ENCODE measurements at regions not wholly inside any gene's neighbourhood (a gene's known extent, or its start where the extent isn't known, plus 50 kb on each side); places are given as distances from the start of the nearest gene placed in this dataset.
A peak's percentile ranks its signal among the peaks of the same experiment; 100 is the strongest.

DNA sequence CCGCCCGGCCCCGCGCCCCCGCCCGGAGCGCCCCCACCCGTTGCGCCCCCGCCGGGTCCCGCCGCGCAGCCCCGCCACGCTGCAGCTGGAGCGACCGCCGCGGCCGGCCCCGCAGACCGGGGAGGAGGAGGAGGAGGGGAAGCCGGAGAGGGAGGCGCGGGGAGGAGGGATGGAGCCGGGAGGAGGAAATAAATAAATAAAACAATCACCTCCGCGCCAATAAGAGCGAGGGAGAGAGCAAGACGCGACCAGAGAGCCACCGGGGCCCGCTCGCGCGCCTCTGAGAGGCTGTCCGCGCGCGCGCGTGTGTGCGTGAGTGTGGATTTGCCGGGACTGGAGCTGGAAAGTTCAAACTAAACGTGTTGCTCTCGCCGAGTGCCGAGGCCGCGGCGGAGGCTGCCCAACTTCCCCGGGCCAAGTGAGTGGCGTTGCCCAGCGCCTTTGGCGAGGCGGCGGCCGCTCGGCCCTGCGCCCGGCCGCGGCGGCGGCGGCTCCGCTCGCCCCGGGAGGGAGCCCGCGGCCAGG is 2184.4 kb upstream of the TENM3 start:
- DNase-seq, result peak; percentile 70

DNA sequence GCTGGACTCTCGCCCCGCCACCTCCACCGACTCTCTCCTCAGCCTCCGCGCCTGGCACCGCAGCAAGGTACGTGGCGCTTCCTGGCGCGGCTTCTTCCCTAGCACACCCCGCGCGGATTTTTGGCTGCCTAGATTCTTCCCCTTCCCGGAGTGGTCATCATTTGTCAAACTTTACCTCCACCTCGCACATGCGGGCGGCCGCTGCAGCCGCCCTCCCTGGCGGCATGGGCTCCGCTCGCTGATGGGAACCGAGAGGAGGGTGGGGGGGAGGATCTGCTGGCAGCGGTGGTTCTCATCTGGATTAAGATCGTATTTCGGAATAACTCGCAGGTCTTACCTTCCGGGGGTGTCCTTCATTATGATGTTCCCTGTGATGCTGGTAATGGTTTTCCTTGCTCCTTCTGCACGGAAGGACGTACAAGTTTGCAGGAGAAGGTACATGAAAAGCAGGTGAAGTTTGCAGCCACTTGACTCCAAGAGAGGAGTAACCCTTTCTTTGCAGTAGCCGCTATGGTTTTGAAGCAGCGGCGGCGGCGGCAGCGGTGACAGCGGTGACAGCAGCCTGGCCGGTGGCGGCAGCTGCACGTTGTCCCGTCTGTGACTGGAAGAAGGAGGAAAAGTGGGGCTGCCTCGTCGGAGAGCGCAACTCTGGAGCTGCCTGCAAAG is 2183.9 kb upstream of the TENM3 start:
- peak; percentile 20 for DNase-seq

DNA sequence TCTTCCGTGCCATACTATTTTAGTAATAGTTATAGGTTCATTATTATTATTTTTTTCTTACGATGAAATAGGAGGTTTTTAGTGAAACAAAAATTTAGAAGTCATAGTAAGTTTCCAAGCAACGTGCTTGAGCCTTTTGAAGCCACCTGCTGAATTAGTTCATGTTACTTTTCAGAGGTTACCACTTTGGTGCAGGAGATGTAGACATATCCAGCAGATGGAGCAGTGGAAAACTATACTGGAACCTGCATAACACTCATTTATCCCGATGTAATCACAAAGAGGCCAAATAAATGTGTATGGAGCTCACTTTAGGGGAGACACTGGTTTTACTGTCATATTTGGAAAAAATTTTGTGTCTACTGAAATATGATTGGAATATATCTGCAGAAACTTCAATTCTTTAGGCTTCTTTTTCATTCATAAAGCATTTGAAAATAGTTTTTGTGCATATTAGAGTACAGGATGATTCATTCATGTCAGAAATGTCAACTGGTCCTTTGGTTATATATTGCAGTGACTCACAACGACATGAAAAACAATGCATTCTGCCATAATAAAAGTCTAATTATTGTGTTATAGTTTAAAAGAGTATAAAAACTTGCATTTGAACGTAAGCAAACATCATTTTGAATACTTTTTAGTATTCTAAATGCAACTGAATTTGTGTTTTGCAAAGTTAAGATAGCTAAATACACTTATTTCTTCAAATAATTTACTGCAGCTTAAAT is 2182.9 kb upstream of the TENM3 start:
- peak; percentile 22 for DNase-seq

DNA sequence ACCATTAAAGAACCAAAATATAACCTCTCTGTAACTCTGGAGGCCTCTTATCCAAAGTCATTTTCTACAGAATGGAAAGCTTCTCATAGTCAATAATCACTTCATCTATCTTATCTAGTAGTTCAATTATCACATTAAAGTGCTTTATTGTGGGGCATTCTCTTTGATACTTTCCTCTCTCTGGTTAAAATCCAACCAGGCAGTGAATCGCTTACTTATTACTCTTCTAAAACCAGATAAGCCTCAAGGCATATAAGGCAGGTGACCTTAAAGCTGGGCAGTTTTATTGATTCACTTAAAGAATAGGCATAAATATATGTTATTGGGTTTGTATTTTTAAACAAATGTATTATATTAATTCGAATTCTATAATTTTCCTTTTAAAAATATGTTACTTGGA is 2162.1 kb upstream of the TENM3 start:
- peak; percentile 10 for DNase-seq

DNA sequence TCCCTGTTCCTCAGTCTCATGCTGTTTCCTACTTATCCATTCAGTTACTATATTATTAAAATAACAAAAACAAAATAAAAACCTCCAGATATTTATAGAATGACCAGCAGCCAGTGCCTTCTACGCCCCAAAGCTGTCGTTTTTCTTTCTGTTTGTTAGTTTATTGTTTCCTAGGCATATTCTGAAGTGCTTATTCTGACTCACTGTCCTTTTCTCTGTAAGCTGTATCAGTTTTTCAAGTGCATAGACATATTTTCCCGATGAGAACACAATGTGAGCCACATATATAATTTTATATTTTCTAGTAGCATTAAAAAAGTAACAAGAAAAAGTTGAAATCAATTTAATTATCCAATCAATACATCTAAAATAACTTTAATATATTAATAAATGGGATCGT is 2158.6 kb upstream of the TENM3 start:
- DNase-seq, result no peak

DNA sequence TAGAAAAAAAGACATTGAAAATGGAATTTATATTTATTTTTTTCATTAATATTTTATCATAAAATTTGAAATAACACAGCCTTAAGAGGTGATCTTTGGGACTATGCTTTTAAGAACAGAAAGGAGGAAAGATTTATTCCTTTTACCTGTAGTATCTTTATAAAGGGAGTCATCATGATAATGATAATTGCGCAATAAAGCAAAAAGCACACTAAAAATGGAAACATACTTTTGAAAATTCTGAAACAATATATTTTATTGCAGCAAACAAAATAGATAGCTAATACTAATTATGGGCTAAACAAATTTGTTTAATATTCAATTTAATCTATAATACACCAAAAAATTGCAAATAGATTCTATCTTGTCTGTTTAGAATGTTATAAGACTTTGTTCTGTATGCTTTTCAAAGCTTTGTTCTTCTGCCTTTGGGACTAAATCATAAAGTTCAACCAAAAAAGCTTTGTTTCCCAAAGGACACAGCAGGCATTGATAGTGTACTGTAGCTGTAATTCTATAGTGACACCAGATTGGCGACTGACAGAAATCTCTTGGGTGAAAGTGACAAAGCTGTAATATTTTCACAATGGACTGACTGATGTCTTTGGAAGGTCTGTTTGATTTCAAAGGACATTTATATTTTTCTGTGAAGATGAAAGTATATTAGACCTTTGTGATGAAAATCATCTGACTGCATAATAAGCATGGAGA is 2156.6 kb upstream of the TENM3 start:
- DNase-seq, result no peak

DNA sequence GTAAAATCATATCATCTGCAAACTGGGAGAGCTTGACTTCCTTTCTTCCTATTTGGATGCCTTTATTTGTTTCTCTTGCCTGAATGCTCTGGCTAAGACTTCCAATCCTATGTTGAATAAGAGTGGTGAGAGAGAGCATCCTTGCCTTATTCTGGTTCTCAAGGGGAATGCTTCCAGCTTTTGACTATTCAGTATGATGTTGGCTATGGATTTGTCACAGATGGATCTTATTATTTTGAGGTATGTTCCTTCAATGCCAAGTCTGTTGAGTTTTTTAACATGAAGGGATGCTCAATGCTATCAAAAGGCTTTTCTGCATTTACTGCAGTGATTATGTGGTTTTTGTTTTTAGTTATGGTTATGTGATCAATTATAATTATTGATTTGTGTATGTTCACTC is 2144.6 kb upstream of the TENM3 start:
- DNase-seq, result no peak

DNA sequence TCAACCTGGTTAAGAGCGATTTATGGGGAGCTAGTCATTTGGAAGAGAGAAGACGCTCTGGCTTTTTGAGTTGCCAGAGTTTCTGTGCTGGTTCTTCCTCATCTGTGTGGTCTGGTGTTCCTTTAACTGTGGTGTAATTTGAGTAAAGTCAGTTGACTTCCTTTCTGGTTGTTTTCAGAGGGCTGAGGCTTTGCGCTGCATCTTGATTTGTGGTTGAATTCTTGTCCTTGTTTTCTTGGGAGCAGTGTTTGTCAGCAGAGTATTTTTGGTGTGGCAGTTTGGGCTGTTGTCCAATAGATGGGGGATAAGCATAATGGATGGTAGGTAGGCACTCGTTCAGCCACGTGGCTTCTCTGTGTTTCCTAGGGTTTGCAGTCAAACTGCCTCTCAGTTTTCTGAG is 2143.2 kb upstream of the TENM3 start:
- no peak for DNase-seq

DNA sequence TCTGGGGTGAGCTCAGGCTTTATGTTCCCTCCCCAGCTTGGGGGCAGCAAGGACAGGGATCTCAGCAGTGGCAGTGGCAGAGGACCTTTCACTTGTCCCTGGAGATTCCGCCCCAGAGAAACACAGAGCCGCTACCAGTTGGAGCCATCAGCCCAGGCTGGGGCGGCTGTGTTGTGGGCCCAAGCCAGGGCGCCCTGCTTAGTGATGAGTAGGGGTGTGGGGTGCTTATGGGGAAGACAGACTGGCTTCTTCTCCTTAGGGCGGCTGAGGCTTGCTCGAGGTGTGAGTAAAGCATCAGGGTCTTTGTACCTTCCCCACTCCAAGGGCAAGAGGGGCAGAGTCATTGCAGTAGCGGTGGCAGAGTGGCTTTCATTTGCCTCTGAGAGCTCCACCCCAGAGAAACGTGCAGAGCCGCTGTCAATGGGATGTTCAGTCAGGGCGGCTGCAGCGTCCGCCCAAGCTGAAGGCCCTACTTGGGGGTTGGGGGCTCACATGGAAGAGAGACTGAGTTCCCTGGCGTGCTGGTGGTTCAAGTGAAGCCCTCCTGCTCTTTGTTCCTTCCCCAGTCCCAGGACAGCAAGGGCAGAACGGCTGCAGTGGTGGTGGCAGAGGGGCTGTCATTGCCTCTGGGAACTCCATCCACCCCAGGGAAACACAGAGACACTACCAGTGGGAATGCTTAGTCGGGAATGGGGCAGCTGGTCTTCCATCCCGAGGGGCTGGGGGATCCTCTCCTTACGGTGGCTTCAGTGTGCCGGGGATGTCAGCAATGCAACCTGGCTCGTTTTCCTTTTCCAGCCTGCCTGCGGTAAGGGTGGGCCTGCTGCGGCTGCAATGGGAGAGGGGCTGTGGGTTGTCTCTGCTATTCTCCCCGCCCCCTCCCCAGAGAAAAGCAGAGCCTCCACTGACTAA is 2142.5 kb upstream of the TENM3 start:
- no peak for DNase-seq

DNA sequence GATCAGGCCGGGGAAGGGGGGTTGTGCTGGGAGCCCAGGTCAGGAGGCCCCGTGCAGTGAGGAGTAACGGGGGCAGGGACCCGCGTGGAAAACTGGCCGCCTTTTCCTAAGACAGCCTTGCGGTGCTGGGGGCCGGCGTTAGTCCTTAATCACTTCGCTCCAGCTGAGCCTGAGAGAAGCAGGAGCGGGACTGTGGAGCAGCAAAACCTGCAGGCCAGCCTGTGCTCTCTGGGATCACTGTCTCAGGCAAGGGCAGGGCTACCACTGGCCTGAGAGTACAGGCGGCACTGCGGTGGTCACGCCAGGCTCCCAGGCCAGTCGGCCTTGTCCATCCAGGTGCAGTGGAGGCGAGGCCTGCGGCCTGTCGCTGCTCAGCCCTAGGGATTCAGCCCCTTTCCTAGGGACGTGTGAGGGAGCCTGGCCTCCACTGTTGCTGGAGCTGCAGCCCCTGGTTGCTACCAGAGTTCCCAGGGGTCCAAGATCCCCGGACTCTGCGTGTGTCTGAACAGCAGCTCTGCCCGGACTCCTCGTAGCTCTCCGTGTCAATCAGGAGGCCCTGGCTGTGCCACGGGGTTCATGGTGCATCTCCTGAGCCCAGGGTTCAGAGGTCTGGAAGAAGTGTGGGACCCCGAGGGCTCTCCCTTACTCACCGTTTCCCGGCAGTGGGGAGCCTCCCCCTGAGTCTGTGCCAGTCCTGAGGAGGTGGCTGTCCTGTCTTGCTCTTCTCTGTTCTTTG is 2141.7 kb upstream of the TENM3 start:
- DNase-seq, result no peak

DNA sequence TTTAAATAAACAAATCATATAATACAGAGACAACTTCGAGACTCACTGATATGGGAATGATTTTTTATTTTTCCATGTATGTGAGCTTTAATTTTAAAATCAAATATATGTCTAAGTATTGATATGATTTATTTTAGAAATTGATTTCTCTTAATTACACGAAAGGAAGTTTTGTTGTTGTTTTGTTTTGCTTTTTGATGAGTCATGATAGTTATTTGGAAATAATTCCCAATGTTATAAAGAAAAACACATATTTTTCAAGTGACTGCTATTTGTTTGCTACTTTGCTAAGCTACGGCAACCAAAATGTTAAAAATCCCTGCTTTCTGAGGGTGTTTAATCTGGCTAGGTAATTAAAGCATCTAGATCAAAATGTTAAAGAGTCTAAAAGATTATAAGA is 2139.4 kb upstream of the TENM3 start:
- no peak for DNase-seq

DNA sequence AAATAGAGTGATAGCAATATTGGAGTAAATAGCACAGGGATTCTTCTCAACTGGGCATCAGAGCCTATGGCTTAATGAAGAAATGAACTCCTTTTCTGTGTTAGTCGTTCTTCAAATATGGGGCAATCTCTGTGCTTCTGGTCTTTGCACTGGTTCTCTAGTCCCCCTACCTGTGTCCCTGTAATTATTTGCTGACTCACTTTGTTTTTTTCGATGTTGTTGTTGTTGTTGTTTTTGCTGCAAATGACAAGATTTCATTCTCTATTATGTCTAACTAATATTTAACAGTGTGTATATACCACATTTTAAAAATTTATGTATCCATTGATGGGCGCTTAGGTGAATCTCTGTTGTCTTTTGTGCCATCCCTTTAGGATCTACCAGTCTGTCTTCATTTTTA is 2137.8 kb upstream of the TENM3 start:
- DNase-seq, result no peak

DNA sequence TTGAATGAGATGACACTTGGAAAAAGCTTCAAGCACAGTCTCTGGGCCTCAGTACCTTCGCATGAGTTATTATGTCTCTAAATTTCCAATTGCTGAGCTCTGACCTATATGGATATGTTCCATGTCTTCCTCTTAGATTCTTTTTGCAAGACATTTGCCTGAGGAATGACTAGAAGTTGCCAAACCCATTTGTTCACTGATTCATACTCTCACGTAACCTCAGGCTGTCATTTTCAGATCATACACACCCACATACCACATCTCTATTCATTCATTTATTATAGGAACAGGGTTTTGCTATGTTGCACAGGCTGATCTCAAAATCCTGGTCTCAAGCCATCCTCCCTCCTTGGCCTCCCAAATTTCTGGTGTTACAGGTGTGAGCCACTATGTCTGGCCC is 2137.1 kb upstream of the TENM3 start:
- no peak for DNase-seq

DNA sequence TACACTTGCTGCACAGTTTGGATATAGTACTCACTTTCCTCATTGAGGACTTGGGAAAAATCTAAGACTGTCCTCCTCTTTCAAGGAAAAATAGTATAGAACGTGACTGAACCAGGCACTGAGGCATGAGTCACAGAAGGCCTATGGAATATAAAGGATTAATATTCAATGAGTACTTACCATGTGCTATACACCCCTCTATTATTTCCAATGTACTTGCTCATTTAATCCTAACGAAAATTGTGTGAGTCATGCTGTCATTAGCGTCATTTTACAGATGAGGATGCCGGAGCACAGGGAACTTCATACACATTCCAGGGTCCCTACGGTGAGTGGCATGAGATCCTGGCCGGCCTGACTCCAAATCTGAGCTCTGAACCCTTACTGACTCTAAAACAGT is 2136.2 kb upstream of the TENM3 start:
- DNase-seq, result no peak

DNA sequence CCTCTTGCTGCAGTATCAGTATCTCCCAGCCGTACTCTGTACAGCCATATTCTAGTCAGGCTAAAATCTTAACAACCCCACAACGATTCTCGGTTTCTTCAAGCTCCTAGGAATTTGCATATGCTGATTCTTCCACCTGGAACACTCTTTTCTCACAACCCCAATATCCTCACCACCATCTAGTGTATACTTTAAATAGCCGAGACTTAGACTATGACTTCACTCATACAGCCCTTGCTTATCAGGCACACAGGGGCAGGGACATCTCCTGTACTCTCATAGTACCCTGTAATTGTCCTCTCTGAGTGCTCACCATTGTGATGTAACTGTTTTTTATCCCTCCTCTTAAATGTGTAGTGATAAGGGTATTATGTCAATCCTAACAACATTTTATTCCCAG is 2126.4 kb upstream of the TENM3 start:
- DNase-seq, result no peak

DNA sequence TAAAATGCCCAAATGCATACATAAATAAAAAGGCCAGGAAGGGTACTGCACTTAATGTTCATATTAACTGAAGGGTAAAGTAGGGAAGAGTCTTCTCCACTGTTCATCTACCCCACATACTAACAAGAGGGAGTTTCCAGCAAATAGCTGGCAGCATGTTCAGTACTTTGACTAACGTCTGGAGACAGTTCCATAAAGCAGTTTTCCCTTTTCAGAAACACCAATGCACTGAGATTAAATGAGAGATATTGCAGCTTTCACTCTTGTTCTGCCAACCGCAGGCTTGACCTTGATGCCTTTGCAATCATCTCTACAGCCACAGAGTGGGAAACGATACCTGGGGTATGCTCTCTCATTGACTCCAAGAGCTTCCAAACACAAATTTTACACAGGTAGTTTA is 2123.1 kb upstream of the TENM3 start:
- no peak for DNase-seq

DNA sequence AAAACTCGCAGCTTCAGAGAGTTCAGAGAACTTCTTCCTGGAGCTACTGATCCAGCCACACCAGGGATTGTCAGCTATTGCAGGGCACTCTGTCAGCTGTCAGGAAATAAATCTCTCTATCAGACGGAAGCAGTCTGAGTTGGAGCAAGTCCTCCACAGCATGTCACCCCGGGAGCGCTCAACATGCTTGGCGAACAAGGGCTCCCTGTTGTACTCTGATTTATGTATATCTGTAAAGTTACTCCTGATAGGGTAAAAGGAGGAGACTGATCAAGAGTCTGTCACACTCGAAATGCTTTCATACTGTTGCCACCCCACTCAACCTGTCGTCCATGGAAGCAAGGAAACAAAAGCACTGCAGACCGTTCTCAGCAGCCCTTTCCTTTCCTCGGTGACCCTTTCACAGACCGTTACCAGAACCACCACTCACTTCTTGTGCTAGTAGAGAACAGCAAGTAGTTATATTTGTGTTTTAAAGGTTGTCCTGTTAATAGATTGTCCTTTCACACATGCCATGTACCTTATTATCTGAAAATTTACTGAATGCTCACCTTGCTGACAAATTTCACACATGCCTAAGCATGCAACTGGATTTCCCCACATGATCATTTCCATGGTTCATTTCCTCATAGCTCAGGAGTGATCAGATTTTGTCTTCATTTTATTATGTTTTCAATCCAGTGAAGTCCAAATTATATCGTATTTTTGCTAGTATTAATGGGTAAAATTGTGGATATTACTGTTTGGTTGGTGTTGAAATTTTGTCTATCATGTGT is 2108.9 kb upstream of the TENM3 start:
- peak; percentile 17 for DNase-seq

DNA sequence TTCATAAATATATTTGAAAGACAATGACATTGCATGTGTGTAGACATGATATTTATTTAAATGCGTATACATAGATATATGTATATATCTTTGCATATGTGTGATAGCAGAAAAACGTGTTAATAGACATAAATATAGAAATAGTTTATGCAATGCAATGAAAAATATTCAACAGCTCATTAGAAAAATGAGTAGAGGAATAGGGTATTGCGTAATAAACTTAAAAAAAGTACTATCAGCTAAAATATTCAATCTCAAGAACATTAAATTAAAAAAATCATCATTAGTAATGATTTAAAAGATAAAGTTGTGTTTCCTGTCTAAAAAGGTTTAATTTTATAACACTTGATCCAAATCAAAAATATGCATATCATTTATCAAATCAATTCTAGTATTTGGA is 2101.5 kb upstream of the TENM3 start:
- DNase-seq, result no peak

DNA sequence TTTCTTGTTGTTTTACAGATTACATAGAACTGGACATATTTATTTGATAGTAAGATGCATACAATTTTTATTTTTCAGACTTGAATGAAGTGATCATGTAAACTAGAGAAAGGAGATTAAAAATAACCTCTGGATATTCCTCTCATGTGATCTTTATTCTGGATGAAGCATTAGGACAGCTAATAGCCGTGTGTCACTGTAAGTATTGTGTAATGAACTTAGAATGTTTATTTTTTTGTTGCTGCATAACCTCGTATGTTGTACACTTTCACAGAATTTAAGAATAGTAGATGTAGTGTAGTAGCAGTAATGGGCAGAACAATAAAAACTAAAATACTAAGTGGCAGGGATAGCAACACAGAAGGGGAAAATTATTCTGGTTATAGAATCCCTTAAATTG is 2094.5 kb upstream of the TENM3 start:
- DNase-seq, result no peak

DNA sequence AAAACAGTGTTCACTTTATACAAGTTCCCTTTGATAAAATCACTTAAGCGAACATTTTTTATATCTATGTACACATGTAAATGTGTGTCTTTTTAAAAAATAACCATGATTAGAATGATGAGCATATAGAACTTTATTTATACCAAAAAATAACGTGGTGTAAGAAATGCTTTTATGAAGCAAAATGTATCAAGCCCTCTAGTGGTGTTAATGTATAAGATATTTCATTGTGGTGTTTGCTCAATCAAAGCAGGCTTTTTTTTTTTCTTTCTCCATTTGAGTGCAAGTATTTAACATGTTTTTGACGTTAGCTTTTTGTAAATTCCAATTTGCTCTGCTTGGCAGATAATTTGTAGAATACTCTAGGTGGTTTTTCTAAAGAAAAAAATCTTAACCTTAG is 2092.4 kb upstream of the TENM3 start:
- no peak for DNase-seq

DNA sequence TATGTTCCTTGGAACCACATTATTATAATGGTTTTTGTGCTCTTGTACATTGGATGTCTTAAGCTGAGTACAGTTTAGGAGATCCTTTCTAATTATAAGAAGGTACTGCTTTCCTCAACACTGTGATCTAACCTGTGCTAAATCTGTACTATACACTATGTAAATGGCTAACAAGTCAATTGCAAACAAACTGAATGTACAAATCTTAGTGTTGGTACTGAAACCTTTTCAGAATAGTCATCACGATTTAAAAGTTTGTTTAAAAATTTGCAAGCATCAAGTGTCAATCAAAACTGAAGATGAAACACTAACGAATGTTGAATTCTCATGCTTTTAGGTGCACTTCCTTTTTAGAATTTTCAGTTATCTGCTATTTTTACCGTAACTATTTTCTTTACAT is 2090.4 kb upstream of the TENM3 start:
- DNase-seq, result no peak

All from left kidney (tissue), 1 donor.